ENCODE measurements at regions not wholly inside any gene's neighbourhood (a gene's known extent, or its start where the extent isn't known, plus 50 kb on each side); places are given as distances from the start of the nearest gene placed in this dataset.

DNA sequence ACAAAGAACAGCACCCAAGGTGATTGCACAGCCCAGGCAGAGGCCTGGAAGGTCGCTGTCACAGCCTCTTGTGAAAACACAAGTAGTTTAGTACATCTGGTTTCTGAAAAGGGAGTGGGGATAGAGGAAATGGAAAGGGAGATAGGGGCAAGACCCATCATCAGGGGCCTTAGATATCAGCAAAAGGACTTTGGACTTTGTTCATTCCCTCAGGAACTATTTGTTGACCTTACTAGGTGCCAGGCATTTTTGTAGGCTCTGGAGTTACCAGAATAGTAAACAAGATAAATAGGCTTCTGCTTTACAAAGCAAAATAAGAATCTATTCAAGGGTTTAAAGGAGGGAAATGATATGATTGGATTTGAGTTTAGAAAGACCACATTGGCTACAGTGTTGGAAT is 199.4 kb upstream of the CDKN3 start:
- no peaks in the 10 kb centered on the region for H3K27me3 ChIP-seq (ENCODE audit: control insufficient read depth, extremely low read depth, insufficient read depth, low read length)
- no peaks in the 10 kb centered on the region for H3K9me1 ChIP-seq (ENCODE audit: control insufficient read depth, extremely low read depth, insufficient read depth, low read length)
- no peak for FAIRE-seq
- no peaks in the 10 kb centered on the region for H3K36me3 ChIP-seq (ENCODE audit: control insufficient read depth in 2 of 2, extremely low read depth in 1 of 2, insufficient read depth in 2 of 2, low read length in 2 of 2)
- H3K4me1 ChIP-seq (ENCODE audit: control insufficient read depth, extremely low read depth, insufficient read depth, low read length), result no peaks in the 10 kb centered on the region
- H3K9ac ChIP-seq (ENCODE audit: control insufficient read depth, extremely low read depth, insufficient read depth, low read length), result no peak overlapping the region
- no peak overlapping the region for H3K4me2 ChIP-seq (ENCODE audit: control insufficient read depth, extremely low read depth, insufficient read depth, low read depth, low read length)
- no peaks in the 10 kb centered on the region for H3K9me3 ChIP-seq (ENCODE audit: control insufficient read depth, low read depth, low read length)
- no peak overlapping the region for H2AFZ ChIP-seq (ENCODE audit: control insufficient read depth, low read length)
- H4K20me1 ChIP-seq (ENCODE audit: control insufficient read depth, extremely low read depth, insufficient read depth, low read length), result no peaks in the 10 kb centered on the region
- H3K4me3 ChIP-seq (ENCODE audit: control insufficient read depth in 2 of 3, extremely low read depth in 1 of 3, insufficient read depth in 2 of 3, low read depth in 1 of 3, low read length in 3 of 3), result no peak overlapping the region
- DNase-seq (ENCODE audit: low read depth, low spot score), result no peak
- TF ChIP-seq EZH2 (IDR thresholded peaks at IDR 0.05; ENCODE audit: low read length), result no peak
- TF ChIP-seq CTCF (optimal IDR thresholded peaks at IDR 0.05 in 1 of 3, IDR thresholded peaks at IDR 0.05 in 1 of 3, conservative IDR thresholded peaks at IDR 0.05 in 1 of 3; ENCODE audit: extremely low read depth in 1 of 3, insufficient read depth in 2 of 3, low read length in 3 of 3), result no peak
- no peak overlapping the region for H3K27ac ChIP-seq (ENCODE audit: control insufficient read depth, insufficient read depth, low read length)
- no peaks in the 10 kb centered on the region for H3K79me2 ChIP-seq (ENCODE audit: control insufficient read depth, insufficient read depth, low read length)
- dilution Hi-C loops (cut with MboI; ENCODE audit: extremely low pct_ligation_motif_present, low sequenced_read_pairs), result no loop called here

DNA sequence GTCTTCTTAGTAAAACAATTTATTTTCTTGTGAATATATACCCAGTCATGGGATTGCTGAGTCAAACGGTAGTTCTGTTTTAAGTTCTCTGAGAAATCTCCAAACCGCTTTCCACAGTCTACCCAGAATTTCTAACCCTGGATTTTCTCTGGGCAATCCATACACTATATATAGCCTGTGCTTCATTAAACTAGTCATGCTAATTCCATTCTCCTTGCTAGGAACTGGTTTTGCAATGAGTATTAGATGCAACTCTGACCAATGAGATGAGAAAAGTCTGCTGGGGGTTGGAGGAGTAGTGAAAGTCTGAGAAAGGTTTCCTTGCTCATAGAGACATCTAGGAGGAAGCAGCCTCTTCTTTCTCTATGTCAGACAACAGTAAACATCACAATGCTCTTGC is 196.1 kb upstream of the CDKN3 start:
- Histone ChIP-seq H4K20me1 (ENCODE audit: control insufficient read depth, extremely low read depth, insufficient read depth, low read length) (no peaks in the 10 kb centered on the region), H3K27ac (ENCODE audit: control insufficient read depth, insufficient read depth, low read length) (no peak overlapping the region), H3K4me3 (ENCODE audit: control insufficient read depth in 2 of 3, extremely low read depth in 1 of 3, insufficient read depth in 2 of 3, low read depth in 1 of 3, low read length in 3 of 3) (no peak overlapping the region), H3K9me3 (ENCODE audit: control insufficient read depth, low read depth, low read length) (no peaks in the 10 kb centered on the region), H2AFZ (ENCODE audit: control insufficient read depth, low read length) (no peak overlapping the region), H3K9me1 (ENCODE audit: control insufficient read depth, extremely low read depth, insufficient read depth, low read length) (no peaks in the 10 kb centered on the region), H3K4me2 (ENCODE audit: control insufficient read depth, extremely low read depth, insufficient read depth, low read depth, low read length) (no peak overlapping the region), H3K4me1 (ENCODE audit: control insufficient read depth, extremely low read depth, insufficient read depth, low read length) (no peaks in the 10 kb centered on the region), H3K79me2 (ENCODE audit: control insufficient read depth, insufficient read depth, low read length) (no peaks in the 10 kb centered on the region), H3K27me3 (ENCODE audit: control insufficient read depth, extremely low read depth, insufficient read depth, low read length) (no peaks in the 10 kb centered on the region), H3K9ac (ENCODE audit: control insufficient read depth, extremely low read depth, insufficient read depth, low read length) (no peak overlapping the region), H3K36me3 (ENCODE audit: control insufficient read depth in 2 of 2, extremely low read depth in 1 of 2, insufficient read depth in 2 of 2, low read length in 2 of 2) (no peaks in the 10 kb centered on the region)
- no peak for TF ChIP-seq EZH2 (IDR thresholded peaks at IDR 0.05; ENCODE audit: low read length)
- no peak for TF ChIP-seq CTCF (optimal IDR thresholded peaks at IDR 0.05 in 1 of 3, IDR thresholded peaks at IDR 0.05 in 1 of 3, conservative IDR thresholded peaks at IDR 0.05 in 1 of 3; ENCODE audit: extremely low read depth in 1 of 3, insufficient read depth in 2 of 3, low read length in 3 of 3)
- no peak for DNase-seq (ENCODE audit: low read depth, low spot score)
- no peak for FAIRE-seq
- dilution Hi-C loops (cut with MboI; ENCODE audit: extremely low pct_ligation_motif_present, low sequenced_read_pairs), result no loop called here
